ENCODE measurements at regions not wholly inside any gene's neighbourhood (a gene's known extent, or its start where the extent isn't known, plus 50 kb on each side); places are given as distances from the start of the nearest gene placed in this dataset.

- Histone ChIP-seq H3K79me2 (ENCODE audit: control insufficient read depth, insufficient read depth, low read length) (no peaks in the 10 kb centered on the region), H2BK5ac (ENCODE audit: low read length) (no peak overlapping the region), H3K18ac (ENCODE audit: low read length) (no peak overlapping the region), H3K4ac (ENCODE audit: low read depth, low read length) (no peak overlapping the region), H3K4me3 (ENCODE audit: low read length) (no peak overlapping the region), H3K36me3 (ENCODE audit: control insufficient read depth, insufficient read depth, low read length) (no peaks in the 10 kb centered on the region), H3K27me3 (ENCODE audit: insufficient read depth, low read length, poor library complexity) (no peaks in the 10 kb centered on the region), H2BK120ac (ENCODE audit: low read depth, low read length) (no peak overlapping the region), H4K8ac (ENCODE audit: low read depth, low read length) (no peak overlapping the region), H3K27ac (ENCODE audit: low read depth, low read length) (no peak overlapping the region), H3K9ac (ENCODE audit: low read length) (no peak overlapping the region), H3K4me2 (ENCODE audit: low read length) (no peak overlapping the region), H3K23ac (ENCODE audit: low read length) (no peak overlapping the region), H3K79me1 (ENCODE audit: low read length) (no peaks in the 10 kb centered on the region), H3K4me1 (ENCODE audit: control insufficient read depth, low read depth, low read length) (no peaks in the 10 kb centered on the region), H2AK5ac (ENCODE audit: low read length) (no peak overlapping the region), H2BK15ac (replicated peaks; ENCODE audit: low read depth) (no peak overlapping the region), H4K5ac (ENCODE audit: low read length) (no peak overlapping the region), H3K56ac (ENCODE audit: low read length) (no peak overlapping the region)
- no CpG with 5 or more reads among the region's 6 CpGs for WGBS (ENCODE audit: extremely low coverage, insufficient coverage, low lambda C conversion rate)
- no peak for DNase-seq
Measured at GRCh38 chr21:34270411-34270810, 93.4 kb upstream of the KCNE2 start.

GRCh38 chr21:34271189-34271851 lies 92.5 kb upstream of the KCNE2 start:
- Histone ChIP-seq H3K4me3 (ENCODE audit: low read length) (no peak overlapping the region), H3K79me2 (ENCODE audit: control insufficient read depth, insufficient read depth, low read length) (no peaks in the 10 kb centered on the region), H3K27me3 (ENCODE audit: insufficient read depth, low read length, poor library complexity) (no peaks in the 10 kb centered on the region), H3K56ac (ENCODE audit: low read length) (no peak overlapping the region), H3K23ac (ENCODE audit: low read length) (no peak overlapping the region), H2BK15ac (replicated peaks; ENCODE audit: low read depth) (no peak overlapping the region), H3K18ac (ENCODE audit: low read length) (no peak overlapping the region), H3K9ac (ENCODE audit: low read length) (no peak overlapping the region), H3K4me2 (ENCODE audit: low read length) (no peak overlapping the region), H2BK5ac (ENCODE audit: low read length) (no peak overlapping the region), H3K4ac (ENCODE audit: low read depth, low read length) (no peak overlapping the region), H4K5ac (ENCODE audit: low read length) (no peak overlapping the region), H4K8ac (ENCODE audit: low read depth, low read length) (no peak overlapping the region), H3K27ac (ENCODE audit: low read depth, low read length) (no peak overlapping the region), H3K79me1 (ENCODE audit: low read length) (no peaks in the 10 kb centered on the region), H2AK5ac (ENCODE audit: low read length) (no peak overlapping the region), H2BK120ac (ENCODE audit: low read depth, low read length) (no peak overlapping the region), H3K36me3 (ENCODE audit: control insufficient read depth, insufficient read depth, low read length) (no peaks in the 10 kb centered on the region), H3K4me1 (ENCODE audit: control insufficient read depth, low read depth, low read length) (no peaks in the 10 kb centered on the region)
- no CpG with 5 or more reads among the region's 2 CpGs for WGBS (ENCODE audit: extremely low coverage, insufficient coverage, low lambda C conversion rate)
- DNase-seq = no peak

GRCh38 chr21:34272321-34272720 lies 91.5 kb upstream of the KCNE2 start:
- Histone ChIP-seq H2BK120ac (ENCODE audit: low read depth, low read length) (no peak overlapping the region), H4K8ac (ENCODE audit: low read depth, low read length) (no peak overlapping the region), H3K4ac (ENCODE audit: low read depth, low read length) (no peak overlapping the region), H3K4me3 (ENCODE audit: low read length) (no peak overlapping the region), H3K79me1 (ENCODE audit: low read length) (no peaks in the 10 kb centered on the region), H3K18ac (ENCODE audit: low read length) (no peak overlapping the region), H3K9ac (ENCODE audit: low read length) (no peak overlapping the region), H2BK15ac (replicated peaks; ENCODE audit: low read depth) (no peak overlapping the region), H3K56ac (ENCODE audit: low read length) (no peak overlapping the region), H3K36me3 (ENCODE audit: control insufficient read depth, insufficient read depth, low read length) (no peaks in the 10 kb centered on the region), H3K4me1 (ENCODE audit: control insufficient read depth, low read depth, low read length) (no peaks in the 10 kb centered on the region), H3K23ac (ENCODE audit: low read length) (no peak overlapping the region), H3K27me3 (ENCODE audit: insufficient read depth, low read length, poor library complexity) (no peaks in the 10 kb centered on the region), H2BK5ac (ENCODE audit: low read length) (no peak overlapping the region), H3K79me2 (ENCODE audit: control insufficient read depth, insufficient read depth, low read length) (no peaks in the 10 kb centered on the region), H4K5ac (ENCODE audit: low read length) (no peak overlapping the region), H2AK5ac (ENCODE audit: low read length) (no peak overlapping the region), H3K4me2 (ENCODE audit: low read length) (no peak overlapping the region), H3K27ac (ENCODE audit: low read depth, low read length) (no peak overlapping the region)
- no CpG with 5 or more reads among the region's 5 CpGs for WGBS (ENCODE audit: extremely low coverage, insufficient coverage, low lambda C conversion rate)
- DNase-seq = no peak

GRCh38 chr21:34274001-34274400 lies 89.8 kb upstream of the KCNE2 start:
- DNase-seq = no peak
- Histone ChIP-seq H3K36me3 (ENCODE audit: control insufficient read depth, insufficient read depth, low read length) (no peaks in the 10 kb centered on the region), H2BK15ac (replicated peaks; ENCODE audit: low read depth) (no peak overlapping the region), H3K4me3 (ENCODE audit: low read length) (no peak overlapping the region), H3K79me1 (ENCODE audit: low read length) (no peaks in the 10 kb centered on the region), H3K4me1 (ENCODE audit: control insufficient read depth, low read depth, low read length) (no peaks in the 10 kb centered on the region), H3K56ac (ENCODE audit: low read length) (no peak overlapping the region), H3K27ac (ENCODE audit: low read depth, low read length) (no peak overlapping the region), H2BK120ac (ENCODE audit: low read depth, low read length) (no peak overlapping the region), H2BK5ac (ENCODE audit: low read length) (no peak overlapping the region), H3K27me3 (ENCODE audit: insufficient read depth, low read length, poor library complexity) (no peaks in the 10 kb centered on the region), H3K4ac (ENCODE audit: low read depth, low read length) (no peak overlapping the region), H3K79me2 (ENCODE audit: control insufficient read depth, insufficient read depth, low read length) (no peaks in the 10 kb centered on the region), H3K4me2 (ENCODE audit: low read length) (no peak overlapping the region), H4K5ac (ENCODE audit: low read length) (no peak overlapping the region), H3K23ac (ENCODE audit: low read length) (no peak overlapping the region), H2AK5ac (ENCODE audit: low read length) (no peak overlapping the region), H4K8ac (ENCODE audit: low read depth, low read length) (no peak overlapping the region), H3K9ac (ENCODE audit: low read length) (no peak overlapping the region), H3K18ac (ENCODE audit: low read length) (no peak overlapping the region)
- no CpG with 5 or more reads among the region's 2 CpGs for WGBS (ENCODE audit: extremely low coverage, insufficient coverage, low lambda C conversion rate)

- Histone ChIP-seq H2AK5ac (ENCODE audit: low read length) (no peak overlapping the region), H3K4me1 (ENCODE audit: control insufficient read depth, low read depth, low read length) (no peaks in the 10 kb centered on the region), H3K79me2 (ENCODE audit: control insufficient read depth, insufficient read depth, low read length) (no peaks in the 10 kb centered on the region), H3K4ac (ENCODE audit: low read depth, low read length) (no peak overlapping the region), H3K56ac (ENCODE audit: low read length) (no peak overlapping the region), H4K5ac (ENCODE audit: low read length) (no peak overlapping the region), H3K4me3 (ENCODE audit: low read length) (no peak overlapping the region), H3K4me2 (ENCODE audit: low read length) (no peak overlapping the region), H2BK5ac (ENCODE audit: low read length) (no peak overlapping the region), H2BK120ac (ENCODE audit: low read depth, low read length) (no peak overlapping the region), H3K23ac (ENCODE audit: low read length) (no peak overlapping the region), H3K27ac (ENCODE audit: low read depth, low read length) (no peak overlapping the region), H3K79me1 (ENCODE audit: low read length) (no peaks in the 10 kb centered on the region), H4K8ac (ENCODE audit: low read depth, low read length) (no peak overlapping the region), H3K18ac (ENCODE audit: low read length) (no peak overlapping the region), H3K9ac (ENCODE audit: low read length) (no peak overlapping the region), H2BK15ac (replicated peaks; ENCODE audit: low read depth) (no peak overlapping the region), H3K27me3 (ENCODE audit: insufficient read depth, low read length, poor library complexity) (no peaks in the 10 kb centered on the region), H3K36me3 (ENCODE audit: control insufficient read depth, insufficient read depth, low read length) (no peaks in the 10 kb centered on the region)
- no CpG with 5 or more reads among the region's 5 CpGs for WGBS (ENCODE audit: extremely low coverage, insufficient coverage, low lambda C conversion rate)
- no peak for DNase-seq
Measured at GRCh38 chr21:34276711-34277425, 86.9 kb upstream of the KCNE2 start.

All from mesendoderm (in vitro differentiated cells).